ENCODE measurements at regions not wholly inside any gene's neighbourhood (a gene's known extent, or its start where the extent isn't known, plus 50 kb on each side); places are given as distances from the start of the nearest gene placed in this dataset.
A peak's percentile ranks its signal among the peaks of the same experiment; 100 is the strongest.
"Not testable (repeated sequence)": the region's sequence is repeated elsewhere in the genome, so short reads cannot be mapped to it uniquely, and the experiment has no call there.

DNA sequence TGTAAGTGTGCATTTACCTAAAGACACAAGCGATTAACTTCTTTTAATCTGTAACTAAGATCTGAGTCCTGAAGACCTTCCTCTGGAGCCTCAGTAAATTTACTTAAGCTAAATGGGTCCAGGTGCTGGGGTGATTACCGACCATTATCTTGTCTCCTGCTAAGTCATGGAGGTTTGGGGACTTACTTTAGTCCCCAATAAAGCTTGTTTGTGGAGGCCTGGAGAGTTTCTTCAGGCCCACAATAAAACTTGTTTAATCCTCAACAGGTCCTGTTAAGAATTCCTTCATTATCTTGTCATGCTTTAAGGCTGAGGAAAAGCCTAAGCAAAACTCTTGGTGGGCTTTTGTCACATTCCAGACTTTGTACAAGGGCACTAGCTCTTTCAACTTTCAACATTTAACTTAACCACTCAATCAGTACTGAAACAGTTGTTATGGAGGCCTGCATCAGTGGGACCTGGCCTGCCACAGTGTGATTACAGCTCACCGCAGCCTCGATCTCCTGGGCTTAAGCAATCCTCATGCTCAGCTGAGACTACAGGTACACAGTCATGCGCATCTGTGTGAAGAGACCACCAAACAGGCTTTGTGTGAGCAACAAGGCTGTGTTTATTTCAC lies 84.0 kb downstream of the FMO4 start:
- DNase-seq (ENCODE audit: low read depth): no peak

DNA sequence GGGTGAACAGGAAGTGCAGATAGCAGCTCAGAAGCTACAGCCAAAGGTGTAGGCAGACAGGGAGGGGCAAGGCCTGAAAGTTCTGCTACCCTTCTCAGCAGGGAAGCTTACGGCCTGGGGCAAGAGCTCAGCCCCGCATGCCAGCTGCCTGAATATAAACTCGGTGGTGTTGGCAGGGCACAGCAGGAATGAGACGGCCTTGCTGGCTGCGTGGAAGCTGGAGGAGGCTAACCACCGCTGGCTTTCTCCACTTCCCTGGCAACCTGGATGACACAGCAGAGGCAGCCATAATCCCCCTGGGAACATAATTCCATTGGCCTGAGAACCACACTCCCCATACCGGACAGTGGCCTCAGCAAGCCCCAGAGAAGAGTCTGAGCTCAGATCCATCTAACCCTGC lies 81.9 kb upstream of the PRRC2C start:
- no peak for DNase-seq (ENCODE audit: low read depth)

DNA sequence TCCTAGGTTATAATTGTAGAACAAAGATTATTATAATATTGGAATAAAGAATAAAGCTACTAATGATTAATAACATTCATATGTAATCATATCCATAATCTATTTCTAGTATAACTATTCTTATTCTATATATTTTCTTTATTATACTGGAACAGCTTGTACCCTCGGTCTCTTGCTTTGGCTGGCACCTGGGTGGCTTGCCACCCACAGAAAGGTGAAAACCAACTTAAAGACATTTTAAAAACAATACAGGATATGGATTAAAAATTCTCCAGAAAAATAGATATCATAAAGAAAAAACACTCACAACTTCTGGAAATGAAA lies 80.0 kb upstream of the PRRC2C start:
- DNase-seq (ENCODE audit: low read depth): no peak

- not testable (repeated sequence) for DNase-seq (ENCODE audit: low read depth)
Measured at GRCh38 chr1:171413557-171413956, 71.8 kb upstream of the PRRC2C start.

GRCh38 chr1:171418546-171418945 lies 66.8 kb upstream of the PRRC2C start:
- DNase-seq (ENCODE audit: low read depth): no peak

DNA sequence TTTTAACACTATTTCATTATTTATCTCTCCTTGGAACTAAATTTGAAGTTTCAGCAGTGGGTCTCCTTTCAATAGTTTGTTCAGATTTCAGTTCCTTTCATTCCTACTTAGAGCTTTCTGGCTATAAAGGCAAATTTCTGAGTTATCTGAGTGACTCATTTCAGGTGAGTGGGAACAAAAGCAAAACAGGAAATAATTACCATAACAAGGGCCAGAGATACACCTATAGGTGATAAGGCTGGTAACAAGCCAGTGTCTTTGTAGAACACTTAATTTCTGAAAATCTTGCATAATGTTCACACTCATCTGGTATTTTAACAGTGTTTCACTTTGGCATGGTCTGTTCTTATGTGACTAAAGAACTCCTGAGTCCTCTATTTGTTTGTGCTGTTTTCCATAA lies 64.5 kb upstream of the PRRC2C start:
- DNase-seq (ENCODE audit: low read depth): no peak

- DNase-seq (ENCODE audit: low read depth): no peak
Measured at GRCh38 chr1:171421413-171422020, 63.8 kb upstream of the PRRC2C start.

DNA sequence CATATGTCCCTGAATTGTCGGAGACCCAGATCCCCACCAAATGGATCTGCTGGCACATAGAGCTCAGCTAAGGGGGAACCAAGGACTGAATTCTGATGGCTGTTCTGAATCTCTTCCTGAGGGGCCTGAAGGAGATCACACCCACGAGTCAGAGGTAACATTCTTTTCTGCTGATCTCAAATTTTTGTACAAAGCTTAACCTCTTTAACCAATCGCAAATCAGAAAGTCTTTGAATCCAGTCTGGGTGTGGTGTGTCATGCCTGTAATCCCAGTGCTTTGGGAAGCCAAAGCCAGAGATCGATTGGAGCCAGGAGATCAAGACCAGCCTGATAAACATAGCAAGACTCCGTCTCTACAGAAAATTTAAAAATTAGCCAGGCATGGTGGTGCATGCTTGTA lies 62.8 kb upstream of the PRRC2C start:
- peak; percentile 30 for DNase-seq (ENCODE audit: low read depth)

GRCh38 chr1:171424494-171424893 lies 60.8 kb upstream of the PRRC2C start:
- no peak for DNase-seq (ENCODE audit: low read depth)

DNA sequence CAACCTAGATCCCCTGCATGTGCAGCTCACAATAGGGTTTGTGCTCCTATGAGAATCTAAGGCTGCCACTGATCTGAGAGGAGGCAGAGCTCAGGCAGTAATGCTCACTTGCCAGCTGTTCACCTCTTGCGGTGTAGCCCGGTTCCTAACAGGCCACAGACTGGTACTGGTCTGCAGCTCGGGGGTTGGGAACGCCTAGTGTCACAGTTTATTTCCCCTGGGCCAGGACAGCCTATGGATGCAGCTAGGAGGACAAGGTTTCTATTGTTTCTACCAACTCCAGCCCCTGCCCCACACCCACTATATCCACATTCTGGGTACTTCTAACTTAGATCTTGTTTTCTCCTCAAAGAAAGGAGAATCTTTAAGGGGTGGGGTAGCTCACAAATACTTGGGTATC lies 58.7 kb upstream of the PRRC2C start:
- no peak for DNase-seq (ENCODE audit: low read depth)

DNA sequence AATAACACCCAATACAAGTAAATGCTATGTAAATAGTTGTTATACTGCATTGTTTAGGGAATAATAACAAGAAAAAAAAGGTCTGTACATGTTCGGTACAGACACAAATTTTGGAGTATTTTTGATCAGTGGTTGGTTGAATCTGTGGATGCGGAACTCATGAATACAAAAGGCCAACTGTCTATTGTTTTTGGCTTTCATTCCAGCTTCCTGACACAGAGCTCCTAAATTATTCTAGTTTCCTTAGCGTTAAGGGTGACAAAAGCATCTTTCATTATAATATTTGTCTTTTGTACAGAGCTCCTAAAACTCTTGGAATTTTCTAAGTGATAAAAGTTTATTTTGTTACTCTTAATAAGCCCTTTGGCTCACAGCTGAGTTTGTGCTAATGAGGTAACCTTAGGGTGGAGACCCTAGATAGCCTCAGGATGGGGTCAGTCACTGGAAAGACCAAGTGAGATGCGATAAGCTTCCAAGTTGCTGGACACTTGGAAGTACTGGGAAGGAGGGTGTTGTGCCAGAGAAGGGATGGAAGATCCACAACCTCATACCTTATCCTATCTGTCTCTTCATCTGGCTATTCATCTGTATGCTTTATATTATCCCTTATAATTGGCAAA lies 57.4 kb upstream of the PRRC2C start:
- no peak for DNase-seq (ENCODE audit: low read depth)

GRCh38 chr1:171429137-171429536 lies 56.2 kb upstream of the PRRC2C start:
- no peak for DNase-seq (ENCODE audit: low read depth)

GRCh38 chr1:171431994-171432393 lies 53.3 kb upstream of the PRRC2C start:
- DNase-seq (ENCODE audit: low read depth): no peak

- no peak for DNase-seq (ENCODE audit: low read depth)
Measured at GRCh38 chr1:171432473-171432872, 52.9 kb upstream of the PRRC2C start.

- peak; percentile 80 for DNase-seq (ENCODE audit: low read depth)
Measured at GRCh38 chr1:171433451-171433850, 51.9 kb upstream of the PRRC2C start.

DNA sequence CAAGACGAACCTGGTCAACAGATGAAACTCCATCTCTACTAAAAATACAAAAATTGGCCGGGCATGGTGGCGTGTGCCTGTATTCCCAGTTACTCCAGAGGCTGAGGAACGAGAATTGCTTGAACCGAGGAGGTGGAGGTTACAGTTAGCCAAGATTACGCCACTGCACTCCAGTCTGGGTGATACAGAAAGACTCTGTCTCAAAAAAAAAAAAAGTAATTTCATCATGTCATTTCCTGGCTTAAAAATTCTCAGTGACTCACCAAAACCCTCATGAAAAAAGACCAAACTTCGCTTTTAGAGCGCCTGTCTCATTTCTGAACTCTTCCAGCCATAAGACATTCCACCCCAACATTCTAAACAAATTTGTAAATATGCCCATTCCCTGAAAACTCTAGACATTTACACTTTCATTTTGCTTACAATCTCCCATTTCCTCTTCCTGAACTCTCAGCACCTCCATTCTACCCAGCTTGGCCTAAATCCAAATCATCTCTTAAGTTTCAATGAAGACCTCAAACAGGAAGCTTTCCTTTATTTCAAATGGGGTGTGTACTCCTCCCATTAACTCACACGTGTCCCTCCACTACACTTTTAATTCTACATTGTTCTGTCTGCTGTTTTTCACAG lies 50.5 kb upstream of the PRRC2C start:
- DNase-seq (ENCODE audit: low read depth): peak; percentile 93

Measured in HT1080 (cell line).